ENCODE measurements at regions not wholly inside any gene's neighbourhood (a gene's known extent, or its start where the extent isn't known, plus 50 kb on each side); places are given as distances from the start of the nearest gene placed in this dataset.

DNA sequence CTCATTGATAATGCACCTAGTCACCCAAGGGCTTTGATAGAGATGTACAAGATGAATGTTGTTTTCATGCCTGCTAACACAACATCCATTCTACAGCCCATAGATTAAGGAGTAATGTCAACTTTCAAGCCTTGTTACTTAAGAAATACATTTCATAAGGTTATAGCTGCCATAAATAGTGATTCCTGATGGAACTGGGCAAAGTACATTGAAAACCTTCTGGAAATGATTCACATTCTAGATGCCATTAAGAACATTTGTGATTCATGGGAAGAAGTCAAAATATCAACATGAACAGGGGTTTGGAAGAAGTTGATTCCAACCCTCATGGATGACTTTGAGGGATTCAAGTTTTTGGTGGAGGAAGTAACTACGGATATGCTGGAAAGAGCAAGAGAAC, 135.2 kb downstream of the TLE3 start:
- DNase-seq (ENCODE audit: low read depth in 2 of 3, low spot score in 2 of 3) = no peak

DNA sequence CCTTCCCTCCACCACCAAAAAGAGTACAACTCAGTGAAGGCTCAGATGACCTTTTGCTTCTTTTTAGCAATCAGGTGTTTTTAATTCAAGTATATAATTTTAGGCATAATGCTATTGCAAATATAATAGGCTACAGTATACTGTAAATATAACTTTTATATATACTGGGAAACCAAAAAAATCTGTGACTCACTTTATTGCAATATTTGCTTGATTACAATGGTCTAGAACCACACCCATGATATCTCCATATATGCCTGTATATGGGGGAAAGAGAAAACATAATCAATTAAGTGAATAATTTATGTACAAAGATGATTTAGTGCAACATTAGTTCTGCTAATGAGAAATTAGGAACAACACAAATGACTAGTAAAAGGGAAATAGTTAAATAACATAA, 134.3 kb downstream of the TLE3 start:
- DNase-seq (ENCODE audit: low read depth in 2 of 3, low spot score in 2 of 3) = no peak

DNA sequence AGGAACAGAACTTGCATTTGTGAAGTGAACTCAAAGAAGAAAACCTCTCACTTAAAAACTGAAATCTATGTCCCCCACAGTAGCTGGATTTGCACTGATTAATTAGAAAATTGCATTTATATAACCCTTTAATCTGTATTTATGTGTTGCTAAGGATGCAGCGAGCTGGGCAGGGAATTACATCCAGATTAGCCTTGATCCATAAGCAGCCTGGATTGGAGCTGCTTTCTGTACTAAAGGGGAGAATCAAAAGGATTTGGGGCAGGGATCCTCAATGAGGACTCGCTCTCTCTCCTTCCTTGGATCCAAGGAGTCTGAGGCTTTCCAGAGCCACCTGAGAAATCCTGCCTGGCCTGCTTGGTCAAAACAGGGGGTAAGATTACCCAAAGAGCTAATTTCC, 125.9 kb downstream of the TLE3 start:
- DNase-seq (ENCODE audit: low read depth in 2 of 3, low spot score in 2 of 3) = no peak

DNA sequence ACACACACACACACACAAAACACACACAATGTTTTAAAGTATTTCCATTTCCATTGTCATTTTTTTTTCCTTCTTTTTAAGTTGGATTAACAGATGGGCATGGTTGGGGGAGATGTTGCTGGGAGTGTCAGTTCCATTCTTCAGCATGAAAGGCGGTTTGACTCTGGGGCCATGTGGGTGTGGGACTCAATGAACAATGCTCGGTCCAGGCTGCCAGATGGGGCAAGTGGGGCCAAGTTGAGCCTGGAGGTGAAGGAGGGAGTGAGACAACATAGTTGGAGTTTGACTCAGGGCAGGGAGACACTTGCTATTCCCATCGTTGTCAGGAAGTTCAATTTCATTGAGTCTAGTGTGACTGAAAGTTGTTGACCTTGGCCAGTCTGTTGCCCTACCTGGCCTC, 125.3 kb downstream of the TLE3 start:
- DNase-seq (ENCODE audit: low read depth in 2 of 3, low spot score in 2 of 3) = no peak

DNA sequence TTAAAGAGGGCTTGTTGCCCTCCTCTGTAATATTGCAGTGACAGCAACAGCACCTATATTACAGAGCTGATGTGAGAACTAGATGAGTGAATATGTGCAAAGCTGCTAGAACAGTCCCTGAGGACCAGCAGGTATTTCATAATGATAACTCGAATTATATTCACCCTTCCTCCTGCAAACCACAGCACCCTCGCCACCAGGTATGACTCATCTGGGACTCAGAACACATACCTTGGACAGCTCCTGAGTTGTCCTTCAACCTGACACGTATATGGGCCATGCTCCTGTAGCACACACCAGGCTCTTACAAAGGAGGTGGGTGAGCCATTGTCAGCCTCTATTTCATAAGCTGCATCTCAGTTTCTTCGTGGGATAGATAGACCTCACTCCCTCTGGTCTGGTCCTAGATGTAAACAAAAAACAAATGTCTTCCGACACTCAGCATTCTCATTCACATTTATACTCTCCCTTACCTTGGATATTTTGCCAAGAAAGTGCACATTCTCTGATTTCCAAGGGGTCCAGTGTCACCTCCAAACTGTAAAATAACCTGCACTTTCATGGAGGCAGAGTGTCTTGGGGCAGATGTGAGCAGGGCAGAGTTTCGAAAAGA, 124.5 kb downstream of the TLE3 start:
- DNase-seq (ENCODE audit: low read depth in 2 of 3, low spot score in 2 of 3) = no peak

DNA sequence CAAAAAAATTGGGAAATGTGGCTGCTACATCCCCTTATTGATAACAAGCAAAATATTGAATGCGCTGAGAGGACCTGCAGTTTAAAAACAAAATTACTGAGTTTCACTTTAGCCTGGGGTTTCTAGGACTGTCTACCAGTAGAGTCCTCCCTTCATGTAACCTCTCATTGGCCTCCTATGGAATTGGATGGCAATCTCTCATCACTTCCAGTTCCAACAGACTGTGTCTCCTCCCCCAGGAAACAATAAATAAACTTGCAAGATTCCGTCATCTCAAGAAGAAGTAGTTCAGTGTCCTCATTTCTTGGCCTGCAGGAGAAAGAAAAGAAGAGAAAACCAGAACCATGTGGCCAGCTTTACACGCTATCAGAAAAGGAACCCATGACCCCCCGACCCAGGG, 123.8 kb downstream of the TLE3 start:
- DNase-seq (ENCODE audit: low read depth in 2 of 3, low spot score in 2 of 3) = no peak

DNA sequence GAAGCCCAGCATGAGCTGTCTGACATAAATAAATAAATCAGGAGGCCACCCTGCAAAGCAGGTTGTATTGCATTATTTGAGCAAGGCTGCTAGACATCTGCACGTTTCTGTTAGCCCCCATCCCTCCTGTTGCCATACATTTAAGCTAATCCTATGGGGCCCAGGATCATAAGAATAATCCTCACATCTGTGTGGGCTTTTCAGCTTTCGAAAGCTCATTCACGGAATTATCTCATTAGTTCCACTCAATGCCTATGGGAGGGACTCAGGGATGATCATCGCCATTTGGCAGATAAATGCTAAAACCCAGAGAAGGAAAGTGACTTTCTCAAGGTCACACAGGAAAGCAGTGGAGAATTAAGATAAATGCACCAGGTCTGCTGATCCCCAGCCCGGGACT, 123.4 kb downstream of the TLE3 start:
- DNase-seq (ENCODE audit: low read depth in 2 of 3, low spot score in 2 of 3) = no peak

DNA sequence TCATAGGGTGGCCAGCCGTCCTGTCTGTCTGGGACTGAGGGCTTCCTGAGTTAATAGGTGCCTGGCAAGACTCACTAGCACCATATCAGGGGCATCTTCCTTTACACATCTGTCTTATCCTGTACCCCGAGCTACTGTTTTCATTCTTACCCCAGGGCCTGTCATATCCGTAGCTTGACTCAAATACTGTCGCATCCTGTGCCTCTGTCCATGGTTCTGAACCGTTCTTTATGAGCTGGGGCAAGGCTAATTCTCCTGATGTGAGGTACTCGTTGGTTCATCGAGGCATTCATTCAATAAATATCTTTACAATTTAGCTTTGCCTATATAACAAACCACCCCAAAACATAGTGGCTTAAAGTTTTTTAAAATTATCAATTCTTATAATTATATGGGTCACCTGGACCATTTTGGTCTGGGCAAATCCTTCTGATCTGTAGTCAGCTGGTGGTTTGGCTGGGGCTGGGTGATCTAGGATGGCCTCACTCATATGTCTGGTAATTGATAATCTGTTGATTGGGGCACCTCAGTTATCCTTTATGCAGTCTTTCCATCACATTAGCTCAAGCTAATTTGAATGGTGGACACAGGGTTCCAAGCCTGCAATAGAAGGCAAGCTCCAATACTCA, 121.2 kb downstream of the TLE3 start:
- DNase-seq (ENCODE audit: low read depth in 2 of 3, low spot score in 2 of 3) = peak in 1 of 3 experiments; percentile 45

DNA sequence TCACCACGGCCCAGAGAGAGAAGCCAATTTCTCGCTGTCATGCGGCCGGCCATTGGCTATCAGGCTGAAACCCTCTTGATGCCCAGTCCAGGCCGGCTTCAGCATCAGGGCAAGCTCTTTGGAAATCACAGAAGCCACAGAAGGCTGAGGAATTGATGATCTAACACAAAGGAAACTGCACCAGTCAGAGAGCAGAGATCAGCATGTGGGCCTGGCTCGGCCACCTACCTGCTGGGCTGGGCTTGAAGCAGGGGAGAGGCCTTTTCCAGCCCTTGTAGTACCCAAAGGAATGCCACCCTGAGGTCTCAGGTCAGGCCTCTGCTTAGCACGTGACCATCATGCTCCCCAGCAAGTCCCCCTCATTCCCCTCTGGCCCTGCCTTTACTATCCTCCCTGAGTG, 119.1 kb downstream of the TLE3 start:
- DNase-seq (ENCODE audit: low read depth in 2 of 3, low spot score in 2 of 3) = no peak

DNA sequence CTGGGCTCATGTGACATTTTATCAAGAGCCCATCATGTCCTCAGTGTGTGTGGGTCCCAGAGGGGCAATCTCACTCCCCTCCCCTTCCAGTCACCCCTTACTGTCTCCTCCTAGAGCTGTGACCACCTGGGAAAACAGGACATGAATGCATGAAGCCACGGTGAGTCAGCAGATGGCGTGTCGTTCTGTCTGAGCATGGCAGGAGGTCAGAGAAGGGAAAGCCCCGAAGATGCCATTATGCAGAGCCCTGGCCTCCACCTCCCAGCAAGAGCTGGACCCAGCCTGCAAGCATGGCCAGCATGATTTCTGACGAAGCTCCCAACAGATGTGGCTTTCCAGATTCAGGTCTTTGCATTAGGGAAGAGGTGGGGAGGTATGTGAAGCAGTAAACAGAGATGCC, 118.5 kb downstream of the TLE3 start:
- DNase-seq (ENCODE audit: low read depth in 2 of 3, low spot score in 2 of 3) = no peak

DNA sequence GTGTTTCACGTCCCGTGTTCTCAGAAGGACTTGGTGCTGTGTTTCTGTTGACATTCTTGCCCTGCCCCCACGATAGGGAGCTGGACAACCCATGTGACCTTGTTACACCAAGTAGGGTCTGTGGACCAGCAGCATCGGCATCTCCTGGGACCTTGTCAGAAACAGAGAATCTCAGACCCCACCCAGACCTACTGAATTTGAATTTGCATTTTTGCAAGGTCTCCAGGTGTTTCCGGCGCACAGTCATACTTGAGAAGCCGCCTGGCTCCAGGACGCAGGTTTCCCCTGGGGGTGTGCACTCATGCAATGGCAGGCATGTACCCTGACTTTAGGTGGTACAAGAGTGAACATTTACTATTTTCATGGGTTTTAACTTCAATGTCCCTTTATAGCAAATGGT, 117.9 kb downstream of the TLE3 start:
- no peak for DNase-seq (ENCODE audit: low read depth in 2 of 3, low spot score in 2 of 3)

DNA sequence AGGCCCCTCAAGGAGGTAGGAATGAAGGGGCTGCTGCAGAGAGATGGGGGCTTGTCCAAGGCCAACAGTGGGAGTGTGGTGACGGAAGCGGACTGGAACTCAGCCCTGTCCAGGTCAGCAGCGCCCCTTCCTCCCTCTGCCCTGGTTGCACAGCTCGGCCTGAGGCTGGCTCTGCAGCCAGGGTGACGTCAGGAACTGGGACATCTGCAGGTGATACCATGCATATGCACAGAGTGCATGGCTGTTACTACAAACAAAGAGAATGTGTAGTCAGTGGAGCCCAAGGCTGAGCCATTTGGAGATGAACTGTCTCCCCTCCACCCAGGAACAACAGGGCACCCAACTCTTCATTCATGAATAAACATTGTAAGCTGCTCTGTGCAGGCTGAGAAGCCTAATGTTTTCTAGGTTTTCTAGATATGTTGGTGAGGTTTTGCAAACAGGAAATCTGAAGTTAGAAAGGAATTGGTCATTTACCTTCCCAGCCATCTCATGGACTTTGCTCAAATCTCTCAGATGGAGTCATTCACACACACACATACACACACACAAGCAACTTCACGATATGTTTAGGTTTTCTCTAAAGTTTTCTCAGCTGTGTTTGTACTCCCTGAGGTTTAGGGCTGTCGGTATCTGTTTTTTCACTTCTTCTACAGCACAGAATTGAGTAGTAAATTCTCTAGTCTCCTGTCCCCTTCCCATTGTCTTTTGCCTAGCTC, 117.2 kb downstream of the TLE3 start:
- no peak for DNase-seq (ENCODE audit: low read depth in 2 of 3, low spot score in 2 of 3)

DNA sequence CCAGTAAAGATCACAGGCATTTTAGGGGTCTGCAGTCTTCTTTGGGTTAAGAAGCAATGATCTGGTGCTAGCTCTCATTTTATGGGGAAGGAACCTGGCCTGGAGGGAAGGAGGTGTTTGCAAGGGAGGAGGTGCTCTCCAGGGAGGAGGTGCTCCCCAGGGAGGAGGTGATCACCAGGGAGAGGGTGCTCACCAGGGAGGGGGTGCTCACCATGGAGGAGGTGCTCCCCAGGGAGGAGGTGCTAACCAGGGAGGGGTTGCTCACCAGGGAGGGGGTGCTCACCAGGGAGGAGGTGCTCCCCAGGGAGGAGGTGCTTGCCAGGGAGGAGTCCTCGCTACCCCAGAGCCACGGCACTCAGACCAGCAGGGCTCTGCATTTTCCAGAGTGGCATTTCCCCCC, 115.7 kb downstream of the TLE3 start:
- DNase-seq (ENCODE audit: low read depth in 2 of 3, low spot score in 2 of 3) = no peak

DNA sequence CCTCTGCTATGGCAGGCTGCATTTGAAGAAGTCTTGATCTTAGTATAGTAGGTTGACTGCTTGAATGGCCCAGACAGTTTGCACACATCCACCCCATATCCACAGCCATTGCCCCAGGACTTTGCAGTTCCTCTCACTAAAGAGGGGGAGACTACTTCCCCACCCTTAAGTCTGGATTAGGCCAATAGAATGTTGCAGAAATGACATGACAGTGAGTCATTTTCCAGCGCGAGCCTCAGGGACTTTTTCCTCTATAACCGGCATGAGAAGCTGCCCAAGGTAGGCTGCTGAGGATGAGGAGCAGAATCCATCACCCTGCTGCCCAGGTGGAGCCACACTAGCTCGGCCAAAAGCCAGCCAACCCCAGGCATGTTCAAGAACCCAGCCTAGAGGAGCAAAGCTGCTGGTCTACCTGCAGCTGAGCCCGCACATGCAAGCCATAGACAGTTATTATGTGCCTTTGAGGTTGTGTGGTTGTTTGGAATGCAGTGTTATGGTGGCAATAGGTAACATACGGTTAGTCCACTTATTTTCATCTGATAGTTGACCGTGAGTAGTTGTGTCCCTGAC, 113.9 kb downstream of the TLE3 start:
- DNase-seq (ENCODE audit: low read depth in 2 of 3, low spot score in 2 of 3) = no peak

DNA sequence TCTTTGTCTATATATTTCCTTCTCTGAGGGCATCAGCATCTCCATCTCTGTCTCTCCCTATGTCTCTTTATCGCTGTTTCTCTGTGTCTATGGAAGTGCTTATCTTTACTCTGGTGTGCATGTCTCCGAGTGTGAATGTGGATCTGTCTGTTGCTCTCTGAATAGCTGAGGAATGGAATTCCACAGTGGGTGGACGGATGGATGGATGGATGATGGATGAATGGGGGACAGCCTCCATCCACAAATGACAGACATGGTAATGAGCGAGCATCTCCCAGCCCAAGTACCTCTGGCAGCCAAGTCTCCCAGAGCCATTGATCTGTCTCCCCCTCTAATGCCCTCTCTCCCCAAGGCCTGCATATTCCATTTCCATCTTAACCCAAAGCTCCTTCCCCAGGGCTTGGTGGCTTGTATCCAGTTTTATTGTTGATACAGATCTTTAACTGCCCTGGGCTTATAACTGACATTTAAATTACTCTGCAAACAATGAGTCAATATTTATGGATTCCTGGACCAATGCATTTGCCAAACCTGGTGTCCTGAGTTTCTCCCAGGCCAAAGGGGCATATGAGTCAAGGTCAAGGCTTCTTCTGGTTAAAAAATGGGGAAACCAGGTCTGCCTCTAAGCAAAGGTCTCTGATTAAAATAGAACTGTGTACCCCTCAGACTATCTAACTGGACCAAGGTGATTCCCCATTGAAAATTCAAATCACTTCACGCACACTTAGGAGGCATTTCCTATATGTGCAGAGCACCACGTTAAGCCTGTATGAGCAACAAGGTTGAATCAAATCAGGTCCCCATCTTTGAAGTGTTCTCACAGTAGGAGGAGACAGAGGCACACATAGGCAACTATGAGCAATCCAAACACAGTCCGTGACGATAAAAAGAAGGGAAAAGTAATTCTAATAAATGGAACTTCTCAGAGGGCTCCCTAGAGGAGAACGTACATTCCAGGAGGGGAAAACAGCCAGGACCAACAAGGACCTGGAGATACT, 109.9 kb downstream of the TLE3 start:
- DNase-seq (ENCODE audit: low read depth in 2 of 3, low spot score in 2 of 3) = no peak

DNA sequence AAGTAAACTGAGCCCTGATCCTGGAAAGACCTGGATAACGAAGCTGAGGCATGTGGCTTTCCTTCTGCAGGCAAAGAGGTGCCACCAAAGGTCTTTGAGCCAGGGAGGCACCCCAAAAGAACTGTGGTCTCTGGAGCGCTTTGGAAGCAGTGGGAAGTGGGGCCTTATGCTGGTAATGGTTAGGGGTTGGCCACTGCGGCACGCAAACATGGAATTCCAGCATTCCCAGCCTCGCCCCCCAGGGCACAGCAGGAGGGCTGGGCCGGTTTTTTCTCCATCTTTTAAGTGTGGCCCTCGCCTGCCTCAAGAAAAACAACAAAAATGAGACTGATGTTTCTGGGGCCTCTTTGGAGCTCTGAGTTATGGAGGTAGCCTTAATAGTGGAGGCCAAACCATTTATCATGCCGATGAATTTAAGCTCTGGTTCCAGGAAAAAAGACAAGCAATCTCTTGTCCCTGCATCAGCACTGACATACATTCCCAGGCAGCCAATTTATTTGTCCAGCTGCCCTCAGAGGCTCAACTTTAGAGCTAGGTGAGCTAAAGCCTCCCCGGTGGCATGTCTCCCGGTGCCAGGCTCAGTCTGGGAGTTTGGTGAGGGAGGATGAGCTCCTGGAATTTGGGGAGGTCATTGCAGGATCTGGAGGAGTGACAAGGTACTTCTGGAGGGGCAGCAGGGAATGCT, 109.0 kb downstream of the TLE3 start:
- DNase-seq (ENCODE audit: low read depth in 2 of 3, low spot score in 2 of 3) = no peak

DNA sequence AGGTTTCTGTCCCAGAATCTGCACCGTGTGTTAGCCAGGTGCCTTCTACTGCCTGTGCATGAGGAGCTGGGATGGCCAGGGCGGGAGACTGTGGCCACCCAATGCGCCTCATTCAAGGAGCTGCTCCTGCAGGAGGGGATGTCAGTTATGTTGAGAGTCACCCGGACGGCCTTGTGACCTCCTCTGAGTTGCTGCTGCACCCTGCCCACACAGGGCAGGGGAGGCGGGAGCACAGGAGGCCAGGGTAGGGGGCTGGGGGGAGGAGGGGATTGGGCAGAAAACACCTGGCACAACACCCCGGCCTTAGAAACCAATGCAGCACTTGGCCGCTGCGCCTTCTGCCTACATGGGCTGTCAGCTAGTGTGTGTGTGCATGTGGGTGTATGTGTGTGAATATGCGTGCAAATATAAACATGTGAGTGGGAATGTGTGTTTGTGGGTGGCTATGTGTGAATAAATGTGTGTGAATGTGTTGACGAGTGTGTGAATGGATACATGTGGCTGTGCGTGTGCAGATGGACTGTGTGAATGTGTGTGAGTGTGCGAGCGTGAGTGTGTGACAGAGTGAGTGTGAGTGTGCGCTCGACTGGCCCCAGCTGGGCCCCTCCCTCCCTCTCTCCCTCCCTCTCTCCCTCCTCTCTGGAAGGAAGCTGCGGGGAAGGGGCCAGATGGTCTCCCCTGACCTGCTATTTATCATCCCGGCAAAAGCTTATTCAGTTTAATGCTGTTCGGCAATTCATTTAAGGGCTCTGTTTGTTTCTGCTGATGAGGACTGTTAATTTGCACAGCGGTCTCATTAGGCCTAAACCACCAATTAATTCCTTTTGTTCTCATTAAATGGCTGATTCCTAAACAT, 106.9 kb downstream of the TLE3 start:
- no peak for DNase-seq (ENCODE audit: low read depth in 2 of 3, low spot score in 2 of 3)

DNA sequence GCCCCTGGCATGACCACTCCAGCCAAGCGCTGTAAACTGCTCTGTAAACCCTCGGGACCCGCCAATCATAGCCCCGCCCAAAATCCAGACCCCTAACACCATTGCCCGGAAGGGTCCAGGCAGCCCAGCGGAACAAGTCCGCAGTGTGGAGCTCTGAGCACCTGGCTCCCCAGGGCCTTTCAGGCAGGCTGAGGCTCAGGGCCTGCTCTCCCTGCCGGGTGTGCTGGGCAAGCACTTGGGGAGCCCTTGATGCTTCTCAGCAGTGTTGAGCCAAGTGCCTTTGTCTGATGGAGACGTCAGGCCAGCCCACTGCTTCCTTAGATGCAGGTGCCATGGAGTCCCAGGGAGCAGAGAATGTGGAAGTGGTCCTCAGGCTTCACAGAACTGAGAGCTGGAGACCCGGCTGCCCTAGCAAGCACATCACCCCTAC, 106.2 kb downstream of the TLE3 start:
- DNase-seq (ENCODE audit: low read depth in 2 of 3, low spot score in 2 of 3) = no peak

DNA sequence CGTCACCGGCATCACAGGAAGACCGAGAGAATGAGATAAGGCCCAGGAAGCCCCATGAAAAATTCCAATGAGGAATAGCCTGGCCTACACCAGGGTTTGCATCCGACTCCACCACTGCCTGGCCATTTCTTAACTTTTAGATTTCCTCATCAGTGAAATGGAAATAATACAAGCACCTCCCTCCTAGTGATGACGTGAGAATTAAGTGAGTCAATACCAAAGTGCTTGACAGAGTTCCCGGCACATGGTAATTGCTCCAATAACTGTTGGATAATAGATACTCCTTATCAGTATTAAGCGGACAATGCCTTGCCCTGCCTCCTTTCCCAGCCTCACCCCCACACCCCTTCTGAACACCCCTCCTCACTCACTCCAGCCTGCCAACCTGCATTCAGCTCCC, 105.4 kb downstream of the TLE3 start:
- DNase-seq (ENCODE audit: low read depth in 2 of 3, low spot score in 2 of 3) = no peak
